HEK293T (cell line): ENCODE measurements at regions not wholly inside any gene's neighbourhood (a gene's known extent, or its start where the extent isn't known, plus 50 kb on each side); places are given as distances from the start of the nearest gene placed in this dataset.

Experiments
- CTCF ChIA-PET: fragments of 350-600 bp; formaldehyde crosslinking; extraction: SDS; loops from one replicate; lab custom pipeline; 2021; ENCODE audit warnings: antibody characterized with exemption, inconsistent platforms; lab: Yijun Ruan, JAX
- POLR2A ChIA-PET: fragments of 350-600 bp; formaldehyde crosslinking; extraction: SDS; loops from one replicate; lab custom pipeline; 2020; ENCODE audit warnings: antibody characterized with exemption, inconsistent platforms; lab: Yijun Ruan, JAX
- DNase-seq: peaks from one replicate; pipeline ENCODE4 v3.0.0; 2012; ENCODE audit warnings: mixed read lengths; ENCODE audit errors: extremely low spot score
- ARNT ChIP-seq: fragments of 450-650 bp; IDR thresholded peaks from 2 replicates; pipeline ENCODE4 v1.6.1; 2017; ENCODE audit warnings: mild to moderate bottlenecking
- BHLHE40 ChIP-seq: fragments of 450-650 bp; IDR thresholded peaks from 2 replicates; pipeline ENCODE4 v1.6.1; 2016; ENCODE audit warnings: mild to moderate bottlenecking, moderate library complexity, borderline replicate concordance
- CTBP1 ChIP-seq: fragments of 450-650 bp; IDR thresholded peaks from 2 replicates; pipeline ENCODE4 v1.6.1; 2016; ENCODE audit warnings: borderline replicate concordance
- ELF4 ChIP-seq: fragments of 450-650 bp; IDR thresholded peaks from 2 replicates; pipeline ENCODE4 v1.6.1; 2017; ENCODE audit warnings: antibody characterized with exemption
- FOXA1 ChIP-seq: fragments of 450-650 bp; IDR thresholded peaks from 2 replicates; pipeline ENCODE4 v1.6.1; 2016; ENCODE audit warnings: mild to moderate bottlenecking
- FOXK2 ChIP-seq: fragments of 450-650 bp; IDR thresholded peaks from 2 replicates; pipeline ENCODE4 v1.6.1; 2016; ENCODE audit warnings: mild to moderate bottlenecking
- FOXM1 ChIP-seq: fragments of 450-650 bp; IDR thresholded peaks from 2 replicates; pipeline ENCODE4 v1.6.1; 2017; ENCODE audit warnings: mild to moderate bottlenecking, borderline replicate concordance
- HDGF ChIP-seq: fragments of 450-650 bp; IDR thresholded peaks from 2 replicates; pipeline ENCODE4 v1.6.1; 2017; ENCODE audit warnings: antibody characterized with exemption, borderline replicate concordance
- L3MBTL2 ChIP-seq: fragments of 450-650 bp; conservative IDR thresholded peaks from 2 replicates; pipeline ENCODE4 v1.6.1; 2016; ENCODE audit warnings: mild to moderate bottlenecking
- LEF1 ChIP-seq: fragments of 450-650 bp; IDR thresholded peaks from 2 replicates; pipeline ENCODE4 v1.6.1; 2017; ENCODE audit warnings: mild to moderate bottlenecking, borderline replicate concordance
- NFRKB ChIP-seq: fragments of 450-650 bp; IDR thresholded peaks from 2 replicates; pipeline ENCODE4 v1.6.1; 2016; ENCODE audit warnings: mild to moderate bottlenecking, moderate library complexity
- PKNOX1 ChIP-seq: fragments of 450-650 bp; IDR thresholded peaks from 2 replicates; pipeline ENCODE4 v1.6.1; 2016
- SP1 ChIP-seq: fragments of 450-650 bp; IDR thresholded peaks from 2 replicates; pipeline ENCODE4 v1.6.1; 2017
- SUZ12 ChIP-seq: fragments of 450-650 bp; IDR thresholded peaks from 2 replicates; pipeline ENCODE4 v1.6.1; 2016; ENCODE audit warnings: mild to moderate bottlenecking
- TARDBP ChIP-seq: fragments of 450-650 bp; IDR thresholded peaks from 2 replicates; pipeline ENCODE4 v1.6.1; 2016
- ZNF384 ChIP-seq: fragments of 450-650 bp; IDR thresholded peaks from 2 replicates; pipeline ENCODE4 v1.6.1; 2016

GRCh38 chr12:126752021-126752420 lies 1514.9 kb upstream of the TMEM132C start:
- TF ChIP-seq PKNOX1 (no peak), HDGF (no peak), ZNF384 (no peak), BHLHE40 (no peak)
- CTCF ChIA-PET = no interaction called here
- DNase-seq = no peak
- POLR2A ChIA-PET = no interaction called here

- TF ChIP-seq PKNOX1 (no peak), L3MBTL2 (no peak), ARNT (no peak), TARDBP (no peak), FOXK2 (no peak)
- CTCF ChIA-PET = no interaction called here
- POLR2A ChIA-PET = no interaction called here
- DNase-seq = no peak
These were observed 1509.6 kb upstream of the TMEM132C start for GRCh38 chr12:126757326-126757725.

GRCh38 chr12:126760092-126760491 lies 1506.9 kb upstream of the TMEM132C start:
- POLR2A ChIA-PET = no interaction called here
- DNase-seq = no peak
- CTCF ChIA-PET = no interaction called here
- TF ChIP-seq HDGF = no peak
- no peak for TF ChIP-seq SP1
- no peak for TF ChIP-seq NFRKB
- no peak for TF ChIP-seq ELF4
- no peak for TF ChIP-seq FOXK2
- TF ChIP-seq PKNOX1 = no peak
- TF ChIP-seq ARNT = no peak
- TF ChIP-seq FOXA1 = no peak

DNA sequence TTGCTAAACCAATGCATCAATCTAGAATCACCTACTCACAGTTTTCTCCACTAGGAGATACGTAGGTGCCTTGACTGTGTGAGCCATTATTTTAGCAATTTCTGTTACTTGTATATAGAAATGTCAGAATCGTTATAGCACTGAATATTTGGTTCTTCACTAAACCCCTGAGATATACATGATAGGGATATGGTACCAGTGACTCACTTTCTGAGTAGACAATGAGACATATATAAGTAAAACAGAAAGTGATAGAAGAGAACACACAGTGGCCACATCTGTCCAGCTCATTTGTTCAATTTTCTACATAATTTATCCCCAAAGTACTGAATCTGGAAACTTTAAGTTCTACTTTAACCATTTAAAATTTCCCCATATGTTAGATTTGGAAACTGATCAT lies 1505.5 kb upstream of the TMEM132C start:
- CTCF ChIA-PET = no interaction called here

GRCh38 chr12:126762150-126762549 lies 1504.8 kb upstream of the TMEM132C start:
- POLR2A ChIA-PET = no interaction called here
- no peak for DNase-seq
- TF ChIP-seq ARNT = no peak
- no peak for TF ChIP-seq FOXK2
- no peak for TF ChIP-seq TARDBP
- TF ChIP-seq ELF4 = no peak
- TF ChIP-seq NFRKB = no peak
- TF ChIP-seq SP1 = no peak
- TF ChIP-seq FOXM1 = no peak
- TF ChIP-seq HDGF = no peak
- no peak for TF ChIP-seq ZNF384
- CTCF ChIA-PET = no interaction called here

More for the DNA sequence above, 1505.5 kb upstream of the TMEM132C start:
- POLR2A ChIA-PET = no interaction called here
- TF ChIP-seq ZNF384 = no peak
- TF ChIP-seq FOXM1 = no peak
- no peak for DNase-seq

- DNase-seq = no peak
- ChIA-PET CTCF (no interaction called here), POLR2A (no interaction called here)
- no peak for TF ChIP-seq SP1
These were observed 1503.6 kb upstream of the TMEM132C start for GRCh38 chr12:126763359-126763758.

DNA sequence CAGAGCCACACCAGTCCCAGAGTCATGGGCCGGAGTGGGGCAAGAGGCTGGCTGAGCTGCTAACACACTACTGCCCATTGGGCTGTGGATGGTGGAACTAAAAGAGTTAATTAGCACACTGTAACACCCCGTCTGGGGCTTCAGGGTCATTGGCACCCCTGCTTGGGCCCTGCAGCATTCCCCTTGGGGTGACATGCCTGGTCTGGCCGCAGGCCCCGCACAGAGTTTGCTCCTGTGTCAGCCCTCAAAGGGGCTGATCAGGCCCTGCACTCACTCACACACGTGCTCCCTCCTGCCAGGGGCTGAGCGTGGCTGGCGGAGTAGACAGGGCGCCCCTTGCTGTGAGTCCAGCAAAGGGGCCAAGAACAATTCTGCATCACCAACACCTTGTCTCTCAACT lies 1499.6 kb upstream of the TMEM132C start:
- no peak for TF ChIP-seq CTBP1
- TF ChIP-seq TARDBP = no peak
- no peak for TF ChIP-seq LEF1
- TF ChIP-seq FOXK2 = no peak
- no peak for TF ChIP-seq SUZ12
- TF ChIP-seq PKNOX1 = no peak
- TF ChIP-seq ZNF384 = no peak
- no peak for TF ChIP-seq FOXM1
- TF ChIP-seq SP1 = no peak
- TF ChIP-seq ARNT = no peak
- no peak for TF ChIP-seq FOXA1
- no peak for TF ChIP-seq NFRKB
- TF ChIP-seq BHLHE40 = no peak
- TF ChIP-seq L3MBTL2 = no peak
- TF ChIP-seq ELF4 = no peak
- TF ChIP-seq HDGF = no peak
- POLR2A ChIA-PET = no interaction called here
- CTCF ChIA-PET = no interaction called here
- DNase-seq = no peak
